Astrocyte (in vitro differentiated cells and primary cell): ENCODE measurements at regions not wholly inside any gene's neighbourhood (a gene's known extent, or its start where the extent isn't known, plus 50 kb on each side); places are given as distances from the start of the nearest gene placed in this dataset.

Experiments used
- EZH2 ChIP-seq: IDR thresholded peaks from 2 replicates; pipeline ENCODE4 v1.6.1; 2012; ENCODE audit warnings: mild to moderate bottlenecking, low read length, inconsistent platforms; ENCODE audit not compliant: insufficient read depth
- TF ChIP-seq, protein P1 (sequence below): IDR thresholded peaks from 2 replicates; pipeline ENCODE4 v1.5.1; 2011; ENCODE audit warnings: low read depth, mild to moderate bottlenecking, inconsistent platforms, low read length, moderate library complexity; ENCODE audit not compliant: insufficient read depth

DNA sequence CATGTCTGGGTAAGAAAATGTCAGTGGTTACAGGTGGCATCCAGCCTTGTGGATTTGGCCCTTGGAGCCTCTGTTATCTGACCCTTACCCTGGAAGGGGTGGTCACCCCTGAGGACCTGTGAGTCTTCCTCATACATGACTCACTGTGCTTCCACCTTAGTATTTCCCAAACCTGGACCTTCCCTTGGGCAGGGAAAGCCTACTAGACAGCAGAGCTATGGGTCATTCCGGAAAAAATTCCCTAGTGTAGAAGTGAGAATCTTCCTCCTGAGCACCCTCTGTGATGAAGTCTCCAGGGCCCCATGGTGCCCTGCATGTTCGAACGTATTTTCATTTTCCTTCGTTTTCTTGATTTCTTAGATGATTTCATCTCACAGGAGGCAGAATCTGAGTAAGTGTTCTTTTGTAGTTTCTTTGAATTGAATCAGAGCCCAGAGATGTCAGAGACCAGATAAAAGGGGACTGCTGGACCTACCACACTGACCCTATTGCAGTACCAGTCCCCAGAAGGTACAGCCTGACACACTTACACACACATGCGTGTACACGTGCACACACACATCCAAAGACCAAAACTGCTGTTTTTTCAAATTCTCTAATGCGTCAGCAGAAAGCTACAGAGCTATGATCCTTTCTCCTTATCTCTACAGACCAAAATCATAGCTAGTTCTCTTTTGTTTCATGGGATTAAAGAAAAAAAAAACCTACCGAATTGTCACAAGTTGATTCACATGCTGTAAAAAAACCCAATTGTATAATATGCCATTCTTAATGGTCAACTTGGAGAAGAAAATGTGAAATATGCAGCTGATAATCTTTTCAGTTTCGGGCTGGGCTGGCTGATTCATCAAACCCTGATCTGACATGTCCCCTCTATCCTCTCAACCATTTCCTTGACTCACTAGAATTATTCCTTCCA is 50.5 kb upstream of the ARHGEF3 start:
- TF ChIP-seq, protein P1, sequence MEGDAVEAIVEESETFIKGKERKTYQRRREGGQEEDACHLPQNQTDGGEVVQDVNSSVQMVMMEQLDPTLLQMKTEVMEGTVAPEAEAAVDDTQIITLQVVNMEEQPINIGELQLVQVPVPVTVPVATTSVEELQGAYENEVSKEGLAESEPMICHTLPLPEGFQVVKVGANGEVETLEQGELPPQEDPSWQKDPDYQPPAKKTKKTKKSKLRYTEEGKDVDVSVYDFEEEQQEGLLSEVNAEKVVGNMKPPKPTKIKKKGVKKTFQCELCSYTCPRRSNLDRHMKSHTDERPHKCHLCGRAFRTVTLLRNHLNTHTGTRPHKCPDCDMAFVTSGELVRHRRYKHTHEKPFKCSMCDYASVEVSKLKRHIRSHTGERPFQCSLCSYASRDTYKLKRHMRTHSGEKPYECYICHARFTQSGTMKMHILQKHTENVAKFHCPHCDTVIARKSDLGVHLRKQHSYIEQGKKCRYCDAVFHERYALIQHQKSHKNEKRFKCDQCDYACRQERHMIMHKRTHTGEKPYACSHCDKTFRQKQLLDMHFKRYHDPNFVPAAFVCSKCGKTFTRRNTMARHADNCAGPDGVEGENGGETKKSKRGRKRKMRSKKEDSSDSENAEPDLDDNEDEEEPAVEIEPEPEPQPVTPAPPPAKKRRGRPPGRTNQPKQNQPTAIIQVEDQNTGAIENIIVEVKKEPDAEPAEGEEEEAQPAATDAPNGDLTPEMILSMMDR, result no peak
- TF ChIP-seq EZH2, result no peak
